Chondrocyte (in vitro differentiated cells): ENCODE measurements at regions not wholly inside any gene's neighbourhood (a gene's known extent, or its start where the extent isn't known, plus 50 kb on each side); places are given as distances from the start of the nearest gene placed in this dataset.
"Not testable (repeated sequence)": the region's sequence is repeated elsewhere in the genome, so short reads cannot be mapped to it uniquely, and the experiment has no call there.

Source experiments
- DNase-seq: peaks from one replicate; pipeline ENCODE4 v3.0.0; 2021; ENCODE audit warnings: mixed read lengths, low spot score
- H3K27ac Mint-ChIP-seq: one replicate; pipeline ENCODE4 v1.8.0; 2021; ENCODE audit warnings: mild to moderate bottlenecking, moderate library complexity, mixed read lengths; ENCODE audit not compliant: unreplicated experiment
- H3K27me3 Mint-ChIP-seq: 2 replicates; pipeline ENCODE4 v1.8.0; 2021; ENCODE audit warnings: low read depth, mixed read lengths
- H3K36me3 Mint-ChIP-seq: 2 replicates; pipeline ENCODE4 v1.8.0; 2021; ENCODE audit warnings: low read depth, mixed read lengths
- H3K4me1 Mint-ChIP-seq: 2 replicates; pipeline ENCODE4 v1.8.0; 2021; ENCODE audit warnings: low read depth, mild to moderate bottlenecking, mixed read lengths
- H3K4me3 Mint-ChIP-seq: one replicate; pipeline ENCODE4 v1.8.0; 2021; ENCODE audit warnings: mild to moderate bottlenecking, moderate library complexity, mixed read lengths; ENCODE audit not compliant: unreplicated experiment
- H3K9me3 Mint-ChIP-seq: 2 replicates; pipeline ENCODE4 v1.8.0; 2021; ENCODE audit warnings: low read depth, mixed read lengths
- TF ChIP-seq, protein P1 (sequence below): fragments of 200-600 bp; sonication (generic); IDR thresholded peaks from 2 replicates; pipeline ENCODE4 v1.5.0; 2021; ENCODE audit warnings: antibody characterized with exemption, mild to moderate bottlenecking, moderate library complexity

DNA sequence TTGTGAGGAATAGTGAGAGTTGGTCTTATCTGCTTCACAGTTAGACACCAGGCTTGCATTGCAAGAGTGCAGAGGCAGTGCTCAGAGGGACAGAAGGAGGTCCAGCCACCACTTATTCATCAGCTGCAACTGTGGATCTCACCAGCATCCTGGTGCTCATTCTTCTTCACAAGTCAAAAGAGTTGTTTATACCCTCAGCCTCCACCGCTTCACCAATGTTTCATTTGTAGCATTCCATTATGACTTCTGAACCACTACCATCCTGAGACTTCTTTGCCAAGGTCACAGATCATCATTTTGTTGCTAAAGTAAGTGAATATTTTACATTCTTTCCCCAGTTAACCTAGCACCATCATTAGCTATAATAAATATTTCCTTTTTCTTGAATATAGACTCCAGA is 230.5 kb upstream of the KITLG start:
- Mint-ChIP-seq H3K27me3 (no peaks in the 10 kb centered on the region), H3K4me3 (no peak overlapping the region), H3K36me3 (no peaks in the 10 kb centered on the region), H3K27ac (no peak overlapping the region), H3K4me1 (no peaks in the 10 kb centered on the region), H3K9me3 (peaks cover 3% of the 10 kb centered on the region)
- TF ChIP-seq, protein P1, sequence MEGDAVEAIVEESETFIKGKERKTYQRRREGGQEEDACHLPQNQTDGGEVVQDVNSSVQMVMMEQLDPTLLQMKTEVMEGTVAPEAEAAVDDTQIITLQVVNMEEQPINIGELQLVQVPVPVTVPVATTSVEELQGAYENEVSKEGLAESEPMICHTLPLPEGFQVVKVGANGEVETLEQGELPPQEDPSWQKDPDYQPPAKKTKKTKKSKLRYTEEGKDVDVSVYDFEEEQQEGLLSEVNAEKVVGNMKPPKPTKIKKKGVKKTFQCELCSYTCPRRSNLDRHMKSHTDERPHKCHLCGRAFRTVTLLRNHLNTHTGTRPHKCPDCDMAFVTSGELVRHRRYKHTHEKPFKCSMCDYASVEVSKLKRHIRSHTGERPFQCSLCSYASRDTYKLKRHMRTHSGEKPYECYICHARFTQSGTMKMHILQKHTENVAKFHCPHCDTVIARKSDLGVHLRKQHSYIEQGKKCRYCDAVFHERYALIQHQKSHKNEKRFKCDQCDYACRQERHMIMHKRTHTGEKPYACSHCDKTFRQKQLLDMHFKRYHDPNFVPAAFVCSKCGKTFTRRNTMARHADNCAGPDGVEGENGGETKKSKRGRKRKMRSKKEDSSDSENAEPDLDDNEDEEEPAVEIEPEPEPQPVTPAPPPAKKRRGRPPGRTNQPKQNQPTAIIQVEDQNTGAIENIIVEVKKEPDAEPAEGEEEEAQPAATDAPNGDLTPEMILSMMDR = no peak
- no peak for DNase-seq

DNA sequence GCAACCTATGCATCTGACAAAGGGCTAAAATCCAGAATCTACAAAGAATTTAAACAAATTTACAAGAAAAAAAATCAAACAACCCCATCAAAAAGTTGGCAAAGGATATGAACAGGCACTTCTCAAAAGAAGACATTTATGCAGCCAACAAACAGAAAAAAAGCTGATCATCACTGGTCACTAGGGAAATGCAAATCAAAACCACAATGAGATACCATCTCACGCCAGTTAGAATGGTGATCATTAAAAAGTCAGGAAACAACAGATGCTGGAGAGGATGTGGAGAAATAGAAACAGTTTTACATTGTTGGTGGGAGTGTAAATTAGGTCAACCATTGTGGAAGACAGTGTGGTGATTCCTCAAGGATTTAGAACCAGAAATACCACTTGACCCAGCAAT is 229.6 kb upstream of the KITLG start:
- not testable (repeated sequence) for H3K4me3 Mint-ChIP-seq, H3K9me3 Mint-ChIP-seq, H3K36me3 Mint-ChIP-seq, H3K27me3 Mint-ChIP-seq, H3K4me1 Mint-ChIP-seq, DNase-seq, H3K27ac Mint-ChIP-seq

DNA sequence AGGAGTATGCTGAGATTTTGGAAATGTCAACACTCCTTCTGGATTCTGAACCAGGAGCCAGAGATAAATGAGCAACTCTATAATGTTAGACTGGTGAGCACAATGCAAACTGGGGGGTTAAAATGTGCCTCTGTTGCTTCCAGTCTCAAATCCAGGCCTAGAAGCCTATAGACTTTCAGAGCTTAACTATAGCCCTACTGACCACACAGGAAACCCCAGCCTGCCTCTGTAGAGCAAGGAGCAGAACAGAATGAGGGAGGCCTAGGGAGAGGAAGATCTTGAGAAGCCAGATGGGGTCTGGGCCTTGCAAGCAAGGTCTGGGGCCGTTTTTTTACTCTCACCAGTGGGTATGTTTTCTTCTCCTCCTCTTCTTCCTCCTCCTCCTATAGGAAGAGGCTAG is 225.4 kb upstream of the KITLG start:
- H3K27me3 Mint-ChIP-seq = no peaks in the 10 kb centered on the region
- H3K36me3 Mint-ChIP-seq = no peaks in the 10 kb centered on the region
- peaks cover 3% of the 10 kb centered on the region for H3K9me3 Mint-ChIP-seq
- H3K27ac Mint-ChIP-seq = no peak overlapping the region
- peaks cover 10% of the 10 kb centered on the region for H3K4me1 Mint-ChIP-seq
- no peak for DNase-seq
- TF ChIP-seq, protein P1 = no peak
- no peak overlapping the region for H3K4me3 Mint-ChIP-seq

DNA sequence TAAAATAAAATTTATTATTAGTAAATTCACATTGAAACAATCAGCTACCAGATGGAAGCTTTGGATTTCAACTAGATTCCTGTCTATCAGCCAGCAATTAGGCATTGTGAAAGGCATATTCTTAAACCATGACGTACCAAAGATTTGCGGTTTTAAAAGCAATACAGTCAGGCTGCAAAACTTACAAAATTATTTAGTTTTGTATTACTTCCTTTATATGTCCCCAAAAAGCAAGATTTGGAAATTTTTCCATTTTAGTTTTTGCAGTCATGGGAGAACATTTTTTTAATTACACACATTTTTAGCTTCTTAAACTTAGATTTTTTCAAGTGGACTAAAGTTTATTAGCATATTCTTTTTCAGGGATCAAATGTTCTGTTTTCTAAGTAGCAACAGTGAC is 225.0 kb upstream of the KITLG start:
- Mint-ChIP-seq H3K4me3 (no peak overlapping the region), H3K27me3 (no peaks in the 10 kb centered on the region), H3K36me3 (no peaks in the 10 kb centered on the region), H3K4me1 (peaks cover 10% of the 10 kb centered on the region), H3K9me3 (peaks cover 5% of the 10 kb centered on the region), H3K27ac (no peak overlapping the region)
- DNase-seq = no peak
- TF ChIP-seq, protein P1 = no peak

DNA sequence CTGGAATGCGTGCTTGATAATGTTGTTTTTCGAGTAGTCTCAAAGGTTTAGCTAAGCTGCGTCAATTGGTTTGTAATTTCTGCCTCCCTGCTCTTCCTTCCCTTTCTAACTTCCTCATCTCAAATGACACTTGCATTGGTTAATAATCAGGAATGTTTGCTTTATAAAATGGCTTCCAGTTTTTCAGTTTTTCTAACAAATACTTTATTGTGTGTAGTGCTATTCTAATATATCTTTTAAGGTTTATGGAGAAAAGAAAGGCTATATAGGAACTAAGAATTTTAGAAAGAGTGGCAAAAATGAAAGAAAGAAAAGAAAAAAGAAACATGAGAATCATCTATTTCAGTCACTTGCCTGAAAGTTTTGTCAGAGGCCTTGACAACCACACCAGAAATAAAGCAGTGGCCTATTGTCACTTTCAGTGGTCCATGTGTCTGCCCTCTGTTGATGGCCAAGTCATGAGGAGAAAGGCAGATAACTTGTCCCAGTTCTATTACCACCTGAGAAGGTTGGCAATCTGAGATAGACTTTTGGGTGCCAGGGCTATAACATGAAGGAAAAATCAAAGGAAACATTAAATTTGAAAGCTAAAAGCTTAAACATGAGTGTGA is 221.9 kb upstream of the KITLG start:
- H3K27ac Mint-ChIP-seq = no peak overlapping the region
- no peak for DNase-seq
- H3K9me3 Mint-ChIP-seq = peaks cover 7% of the 10 kb centered on the region
- no peaks in the 10 kb centered on the region for H3K36me3 Mint-ChIP-seq
- H3K4me1 Mint-ChIP-seq = peaks cover 10% of the 10 kb centered on the region
- TF ChIP-seq, protein P1 = no peak
- H3K4me3 Mint-ChIP-seq = no peak overlapping the region
- H3K27me3 Mint-ChIP-seq = no peaks in the 10 kb centered on the region
